SK-N-SH (cell line): ENCODE measurements at regions not wholly inside any gene's neighbourhood (a gene's known extent, or its start where the extent isn't known, plus 50 kb on each side); places are given as distances from the start of the nearest gene placed in this dataset.

Experiments used
- CTCF ChIA-PET: fragments of 300-600, 350-600 bp; formaldehyde crosslinking; extraction: SDS; loops from one replicate; lab custom pipeline; 2021; lab: Yijun Ruan, JAX
- POLR2A ChIA-PET: fragments of 350-600 bp; sonication (Branson Sonifier 250); formaldehyde crosslinking; extraction: SDS; loops from one replicate; lab custom pipeline; 2020; ENCODE audit warnings: antibody characterized with exemption, inconsistent platforms; lab: Yijun Ruan, JAX
- DNase-seq: peaks from one replicate; pipeline ENCODE4 v3.0.0; 2012
- H2AFZ ChIP-seq: fragments of 200-600 bp; sonication (generic); 2 replicates; pipeline ENCODE4 v1.8.1; 2016; ENCODE audit warnings: antibody characterized with exemption, mild to moderate bottlenecking, low read depth
- H3F3A ChIP-seq: fragments of 200-600 bp; sonication (generic); replicated peaks from 2 replicates; pipeline ENCODE3; 2016; ENCODE audit warnings: antibody characterized with exemption, mild to moderate bottlenecking; ENCODE audit not compliant: insufficient read depth
- H3K27ac ChIP-seq, 2 experiments: fragments of 200-500 bp in 1 of 2; fragments of 200-600 bp in 1 of 2; sonication (Bioruptor generic) in 1 of 2; sonication (generic), shearing (Covaris generic) in 1 of 2; 2 replicates each; pipeline versions ENCODE4 v1.5.1 to v1.6.1; 2014 to 2016; ENCODE audit warnings: low read depth in 2 of 2, inconsistent platforms in 1 of 2, low read length in 1 of 2, mild to moderate bottlenecking in 1 of 2, mixed read lengths in 1 of 2
- H3K27me3 ChIP-seq: fragments of 200-600 bp; sonication (generic), shearing (Covaris generic); 2 replicates; pipeline ENCODE4 v1.6.1; 2016; ENCODE audit warnings: mixed run types; ENCODE audit not compliant: insufficient read depth
- H3K36me3 ChIP-seq, 2 experiments: fragments of 200-500 bp in 1 of 2; fragments of 200-600 bp in 1 of 2; sonication (Bioruptor generic) in 1 of 2; sonication (generic) in 1 of 2; replicated peaks in 1 of 2; 2 replicates each; pipeline versions ENCODE3 to v1.5.1; 2014 to 2016; ENCODE audit warnings: low read length in 1 of 2, mild to moderate bottlenecking in 1 of 2; ENCODE audit not compliant: insufficient read depth in 2 of 2, control insufficient read depth in 1 of 2
- H3K4me1 ChIP-seq, 2 experiments: fragments of 200-500 bp in 1 of 2; fragments of 200-600 bp in 1 of 2; sonication (Bioruptor generic) in 1 of 2; sonication (generic), shearing (Covaris generic) in 1 of 2; 2 replicates each; pipeline versions ENCODE4 v1.5.1 to v1.6.1; 2014 to 2016; ENCODE audit warnings: low read depth in 1 of 2, low read length in 1 of 2, mixed run types in 1 of 2; ENCODE audit not compliant: insufficient read depth in 2 of 2, control insufficient read depth in 1 of 2
- H3K4me2 ChIP-seq: fragments of 200-600 bp; sonication (generic), shearing (Covaris generic); 2 replicates; pipeline ENCODE4 v1.6.1; 2017; ENCODE audit warnings: mixed run types
- H3K4me3 ChIP-seq, 2 experiments: fragments of 200-500 bp in 1 of 2; fragments of 200-600 bp in 1 of 2; sonication (Bioruptor generic) in 1 of 2; sonication (generic), shearing (Covaris generic) in 1 of 2; 2 replicates each; pipeline versions ENCODE4 v1.5.1 to v1.8.1; 2014 to 2016; ENCODE audit warnings: low read depth in 2 of 2, inconsistent platforms in 1 of 2, low read length in 1 of 2, mild to moderate bottlenecking in 1 of 2, mixed read lengths in 1 of 2, moderate library complexity in 1 of 2
- H3K79me2 ChIP-seq: fragments of 200-600 bp; sonication (generic); 2 replicates; pipeline ENCODE4 v1.8.1; 2017; ENCODE audit warnings: mild to moderate bottlenecking; ENCODE audit not compliant: insufficient read depth
- H3K9ac ChIP-seq: fragments of 200-600 bp; sonication (generic); 2 replicates; pipeline ENCODE4 v1.6.1; 2017; ENCODE audit warnings: mixed run types
- H3K9me2 ChIP-seq: fragments of 200-600 bp; sonication (generic); 2 replicates; pipeline ENCODE4 v1.6.1; 2017; ENCODE audit warnings: mixed run types
- H3K9me3 ChIP-seq: fragments of 200-600 bp; sonication (generic); 2 replicates; pipeline ENCODE4 v1.6.1; 2017; ENCODE audit warnings: mixed run types, mild to moderate bottlenecking, moderate library complexity
- H4K20me1 ChIP-seq: fragments of 200-600 bp; sonication (generic); 2 replicates; pipeline ENCODE4 v1.6.1; 2017; ENCODE audit warnings: mild to moderate bottlenecking, mixed run types; ENCODE audit not compliant: insufficient read depth
- CHD2 ChIP-seq: fragments of 150-350 bp; IDR thresholded peaks from 2 replicates; pipeline ENCODE4 v1.6.1; 2018; ENCODE audit warnings: low read length; ENCODE audit not compliant: partially characterized antibody
- ELF1 ChIP-seq: IDR thresholded peaks from 2 replicates; pipeline ENCODE4 v1.4.0; 2012
- FOXJ3 ChIP-seq: sonication (generic); formaldehyde crosslinking; IDR thresholded peaks from 2 replicates; pipeline ENCODE4 v1.5.1; 2020; ENCODE audit warnings: mild to moderate bottlenecking, missing genetic modification reagents
- FOXM1 ChIP-seq: IDR thresholded peaks from 2 replicates; pipeline ENCODE4 v1.4.0; 2012; ENCODE audit warnings: low read depth, mild to moderate bottlenecking
- GABPA ChIP-seq: IDR thresholded peaks from 2 replicates; pipeline ENCODE4 v1.4.0; 2012; ENCODE audit warnings: low read depth, mild to moderate bottlenecking
- MEF2A ChIP-seq: IDR thresholded peaks from 2 replicates; pipeline ENCODE4 v1.4.0; 2012; ENCODE audit warnings: low read depth, borderline replicate concordance
- NRF1 ChIP-seq: IDR thresholded peaks from 2 replicates; pipeline ENCODE4 v1.6.1; 2012; ENCODE audit warnings: low read depth, mild to moderate bottlenecking, low read length
- PBX3 ChIP-seq: IDR thresholded peaks from 2 replicates; pipeline ENCODE4; 2012
- POLR2AphosphoS5 ChIP-seq: IDR thresholded peaks from 2 replicates; pipeline ENCODE4 v1.6.1; 2012; ENCODE audit warnings: low read depth, low read length
- RAD21 ChIP-seq: IDR thresholded peaks from 2 replicates; pipeline ENCODE4 v1.6.1; 2012; ENCODE audit warnings: mild to moderate bottlenecking, low read length
- RFX5 ChIP-seq: IDR thresholded peaks from 2 replicates; pipeline ENCODE4 v1.6.1; 2012; ENCODE audit warnings: mild to moderate bottlenecking, improper control_type of control experiment, low read length
- RXRA ChIP-seq: IDR thresholded peaks from 2 replicates; pipeline ENCODE4 v1.4.0; 2012; ENCODE audit warnings: low read depth, mild to moderate bottlenecking, borderline replicate concordance
- TAF1 ChIP-seq: IDR thresholded peaks from 2 replicates; pipeline ENCODE4 v1.6.1; 2012; ENCODE audit warnings: low read depth, mild to moderate bottlenecking, low read length, moderate library complexity, borderline replicate concordance
- TCF12 ChIP-seq: IDR thresholded peaks from 2 replicates; pipeline ENCODE4 v1.4.0; 2012
- TEAD4 ChIP-seq: IDR thresholded peaks from 2 replicates; pipeline ENCODE4 v1.4.0; 2012; ENCODE audit warnings: mild to moderate bottlenecking, borderline replicate concordance; ENCODE audit not compliant: insufficient read depth
- USF1 ChIP-seq: IDR thresholded peaks from 2 replicates; pipeline ENCODE4 v1.4.0; 2012; ENCODE audit warnings: low read depth, borderline replicate concordance
- ZBTB33 ChIP-seq: IDR thresholded peaks from 2 replicates; pipeline ENCODE4 v1.4.0; 2012; ENCODE audit warnings: low read depth, borderline replicate concordance
- WGBS: methylation state at CpG from one replicate; pipeline ENCODE4 v1.1.6; 2017; ENCODE audit warnings: low lambda C conversion rate; 5-methylcytosine and 5-hydroxymethylcytosine counted together
- TF ChIP-seq, protein P1 (sequence below): fragments of 200-600 bp; sonication (generic); IDR thresholded peaks from 2 replicates; pipeline ENCODE4 v1.6.1; 2017; ENCODE audit warnings: antibody characterized with exemption, mild to moderate bottlenecking, moderate library complexity
- TF ChIP-seq, protein P2 (sequence below): IDR thresholded peaks from 2 replicates; pipeline ENCODE4 v1.4.0; 2012; ENCODE audit warnings: low read depth

GRCh38 chr6:121756666-121757065, 321.2 kb downstream of the GJA1 start (continued):
- TF ChIP-seq NRF1 (no peak), ZBTB33 (no peak), TEAD4 (no peak), FOXJ3 (CRISPR knock-in tag) (no peak), PBX3 (no peak), RFX5 (no peak), GABPA (no peak), FOXM1 (no peak)
- TF ChIP-seq, protein P1, sequence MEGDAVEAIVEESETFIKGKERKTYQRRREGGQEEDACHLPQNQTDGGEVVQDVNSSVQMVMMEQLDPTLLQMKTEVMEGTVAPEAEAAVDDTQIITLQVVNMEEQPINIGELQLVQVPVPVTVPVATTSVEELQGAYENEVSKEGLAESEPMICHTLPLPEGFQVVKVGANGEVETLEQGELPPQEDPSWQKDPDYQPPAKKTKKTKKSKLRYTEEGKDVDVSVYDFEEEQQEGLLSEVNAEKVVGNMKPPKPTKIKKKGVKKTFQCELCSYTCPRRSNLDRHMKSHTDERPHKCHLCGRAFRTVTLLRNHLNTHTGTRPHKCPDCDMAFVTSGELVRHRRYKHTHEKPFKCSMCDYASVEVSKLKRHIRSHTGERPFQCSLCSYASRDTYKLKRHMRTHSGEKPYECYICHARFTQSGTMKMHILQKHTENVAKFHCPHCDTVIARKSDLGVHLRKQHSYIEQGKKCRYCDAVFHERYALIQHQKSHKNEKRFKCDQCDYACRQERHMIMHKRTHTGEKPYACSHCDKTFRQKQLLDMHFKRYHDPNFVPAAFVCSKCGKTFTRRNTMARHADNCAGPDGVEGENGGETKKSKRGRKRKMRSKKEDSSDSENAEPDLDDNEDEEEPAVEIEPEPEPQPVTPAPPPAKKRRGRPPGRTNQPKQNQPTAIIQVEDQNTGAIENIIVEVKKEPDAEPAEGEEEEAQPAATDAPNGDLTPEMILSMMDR, result no peak
- TF ChIP-seq, protein P2, sequence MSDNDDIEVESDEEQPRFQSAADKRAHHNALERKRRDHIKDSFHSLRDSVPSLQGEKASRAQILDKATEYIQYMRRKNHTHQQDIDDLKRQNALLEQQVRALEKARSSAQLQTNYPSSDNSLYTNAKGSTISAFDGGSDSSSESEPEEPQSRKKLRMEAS, result no peak
- TF ChIP-seq, all 33 proteins: peak for 0

DNA sequence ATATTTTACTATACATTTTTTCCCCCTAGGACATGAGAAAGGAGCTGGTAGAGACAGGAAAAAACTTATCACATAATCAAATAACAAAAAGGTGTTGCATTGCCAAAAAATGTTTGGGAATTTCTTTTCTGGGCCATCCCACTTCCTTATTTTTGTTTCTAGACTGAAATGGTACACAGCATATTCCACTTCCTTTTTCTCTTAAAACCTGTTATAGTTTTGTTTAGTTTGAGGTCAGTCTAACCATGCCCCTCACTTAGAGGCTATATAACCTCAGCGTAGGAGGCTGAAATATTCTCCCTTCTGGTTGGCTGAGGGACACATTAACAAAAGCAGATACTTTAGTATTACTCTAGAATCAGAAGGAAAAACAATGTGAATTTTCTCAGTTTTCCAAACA, 323.9 kb downstream of the GJA1 start:
- H3K27ac ChIP-seq, result no peak overlapping the region
- no peaks in the 10 kb centered on the region for H4K20me1 ChIP-seq
- H3K4me3 ChIP-seq, result no peak overlapping the region
- TF ChIP-seq TAF1 (no peak), POLR2AphosphoS5 (no peak), RAD21 (no peak), TCF12 (no peak), USF1 (no peak), GABPA (no peak), CHD2 (no peak), ZBTB33 (no peak), MEF2A (no peak), NRF1 (no peak), ELF1 (no peak), FOXM1 (no peak), RXRA (no peak)
- no peaks in the 10 kb centered on the region for H3K9me3 ChIP-seq
- no peak overlapping the region for H2AFZ ChIP-seq
- no peak overlapping the region for H3K4me2 ChIP-seq
- no peaks in the 10 kb centered on the region for H3K36me3 ChIP-seq
- ChIA-PET CTCF (no interaction called here), POLR2A (no interaction called here)
- no peaks in the 10 kb centered on the region for H3K9me2 ChIP-seq
- H3K27me3 ChIP-seq, result no peaks in the 10 kb centered on the region
- H3K9ac ChIP-seq, result no peak overlapping the region
- no peaks in the 10 kb centered on the region for H3F3A ChIP-seq
- DNase-seq, result no peak
- WGBS, result 84% methylated on average over 1 of the region's 1 CpG
- no peaks in the 10 kb centered on the region for H3K79me2 ChIP-seq
- no peaks in the 10 kb centered on the region for H3K4me1 ChIP-seq
